ENCODE measurements at regions not wholly inside any gene's neighbourhood (a gene's known extent, or its start where the extent isn't known, plus 50 kb on each side); places are given as distances from the start of the nearest gene placed in this dataset.

DNA sequence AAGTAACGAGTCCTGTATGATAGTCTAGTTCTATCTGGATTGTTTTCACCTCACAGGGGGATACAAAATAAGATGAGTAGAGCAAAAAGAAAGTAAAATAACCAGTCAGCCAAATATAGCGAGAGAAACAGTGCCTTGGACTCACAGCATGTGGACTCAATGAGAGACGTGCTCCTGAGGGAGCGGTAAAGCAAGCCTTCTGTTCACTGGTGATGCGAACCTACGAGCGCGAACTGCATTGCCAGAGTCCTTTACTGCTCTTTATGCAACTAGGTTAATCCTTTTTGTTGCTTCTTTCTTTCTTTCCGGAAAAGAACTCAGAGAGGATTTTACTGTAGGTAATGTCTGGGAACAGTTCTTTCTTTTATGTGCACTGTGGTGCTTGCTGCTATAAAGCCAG is 132.7 kb downstream of the ANXA1 start:
- Histone ChIP-seq H2BK120ac (ENCODE audit: low read depth, low read length) (no peak overlapping the region), H3K23ac (ENCODE audit: low read depth, low read length) (no peak overlapping the region), H3K4ac (ENCODE audit: low read depth, low read length) (no peak overlapping the region), H3K27me3 (ENCODE audit: control insufficient read depth, insufficient read depth, low read length) (no peaks in the 10 kb centered on the region), H3K27ac (ENCODE audit: insufficient read depth, low read length) (no peak overlapping the region), H3K79me1 (ENCODE audit: low read depth in 1 of 2, low read length in 2 of 2) (no peaks in the 10 kb centered on the region), H2BK5ac (ENCODE audit: low read depth, low read length, poor library complexity, severe bottlenecking) (no peak overlapping the region), H3K18ac (ENCODE audit: low read depth, low read length) (no peak overlapping the region), H3K14ac (replicated peaks; ENCODE audit: low read depth, low read length) (no peak overlapping the region), H3K56ac (ENCODE audit: extremely low read depth, insufficient read depth, low read length) (no peak overlapping the region), H3K9me1 (ENCODE audit: insufficient read depth, low read length) (no peaks in the 10 kb centered on the region), H3K4me1 (ENCODE audit: control insufficient read depth, insufficient read depth, low read length) (no peaks in the 10 kb centered on the region), H4K5ac (ENCODE audit: low read depth, low read length) (no peak overlapping the region), H4K20me1 (ENCODE audit: insufficient read depth, low read length) (no peaks in the 10 kb centered on the region), H2BK15ac (ENCODE audit: low read depth, low read length) (no peak overlapping the region), H2AFZ (replicated peaks; ENCODE audit: low read length, poor library complexity) (no peak overlapping the region), H3K36me3 (ENCODE audit: control insufficient read depth, insufficient read depth, low read length) (no peaks in the 10 kb centered on the region), H3K9me3 (ENCODE audit: control insufficient read depth, insufficient read depth, low read length) (no peaks in the 10 kb centered on the region), H2BK20ac (ENCODE audit: low read depth, low read length) (no peak overlapping the region), H2AK9ac (replicated peaks; ENCODE audit: low read depth, low read length, poor library complexity) (no peak overlapping the region), H4K8ac (ENCODE audit: low read depth in 2 of 2, low read length in 2 of 2) (no peak overlapping the region), H3K4me2 (ENCODE audit: low read depth, low read length) (no peak overlapping the region), H3K9ac (ENCODE audit: low read depth, low read length) (no peak overlapping the region), H4K91ac (ENCODE audit: insufficient read depth, low read depth, low read length) (no peak overlapping the region), H3K4me3 (ENCODE audit: insufficient read depth, low read depth, low read length) (no peak overlapping the region), H2AK5ac (ENCODE audit: low read depth, low read length) (no peak overlapping the region)
- ChIA-PET CTCF (no interaction called here), POLR2A (ENCODE audit: unreplicated experiment) (no interaction called here)
- TF ChIP-seq FOS (IDR thresholded peaks at IDR 0.05; ENCODE audit: low read depth, low read length): no peak
- no peak for TF ChIP-seq RCOR1 (IDR thresholded peaks at IDR 0.05; ENCODE audit: insufficient replicate concordance, low read length)
- TF ChIP-seq, protein P1, sequence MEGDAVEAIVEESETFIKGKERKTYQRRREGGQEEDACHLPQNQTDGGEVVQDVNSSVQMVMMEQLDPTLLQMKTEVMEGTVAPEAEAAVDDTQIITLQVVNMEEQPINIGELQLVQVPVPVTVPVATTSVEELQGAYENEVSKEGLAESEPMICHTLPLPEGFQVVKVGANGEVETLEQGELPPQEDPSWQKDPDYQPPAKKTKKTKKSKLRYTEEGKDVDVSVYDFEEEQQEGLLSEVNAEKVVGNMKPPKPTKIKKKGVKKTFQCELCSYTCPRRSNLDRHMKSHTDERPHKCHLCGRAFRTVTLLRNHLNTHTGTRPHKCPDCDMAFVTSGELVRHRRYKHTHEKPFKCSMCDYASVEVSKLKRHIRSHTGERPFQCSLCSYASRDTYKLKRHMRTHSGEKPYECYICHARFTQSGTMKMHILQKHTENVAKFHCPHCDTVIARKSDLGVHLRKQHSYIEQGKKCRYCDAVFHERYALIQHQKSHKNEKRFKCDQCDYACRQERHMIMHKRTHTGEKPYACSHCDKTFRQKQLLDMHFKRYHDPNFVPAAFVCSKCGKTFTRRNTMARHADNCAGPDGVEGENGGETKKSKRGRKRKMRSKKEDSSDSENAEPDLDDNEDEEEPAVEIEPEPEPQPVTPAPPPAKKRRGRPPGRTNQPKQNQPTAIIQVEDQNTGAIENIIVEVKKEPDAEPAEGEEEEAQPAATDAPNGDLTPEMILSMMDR (conservative IDR thresholded peaks at IDR 0.05; ENCODE audit: low read depth, low read length): no peak
- TF ChIP-seq, protein P2, sequence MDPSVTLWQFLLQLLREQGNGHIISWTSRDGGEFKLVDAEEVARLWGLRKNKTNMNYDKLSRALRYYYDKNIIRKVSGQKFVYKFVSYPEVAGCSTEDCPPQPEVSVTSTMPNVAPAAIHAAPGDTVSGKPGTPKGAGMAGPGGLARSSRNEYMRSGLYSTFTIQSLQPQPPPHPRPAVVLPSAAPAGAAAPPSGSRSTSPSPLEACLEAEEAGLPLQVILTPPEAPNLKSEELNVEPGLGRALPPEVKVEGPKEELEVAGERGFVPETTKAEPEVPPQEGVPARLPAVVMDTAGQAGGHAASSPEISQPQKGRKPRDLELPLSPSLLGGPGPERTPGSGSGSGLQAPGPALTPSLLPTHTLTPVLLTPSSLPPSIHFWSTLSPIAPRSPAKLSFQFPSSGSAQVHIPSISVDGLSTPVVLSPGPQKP (IDR thresholded peaks at IDR 0.05; ENCODE audit: borderline replicate concordance, low read depth, low read length): no peak
- TF ChIP-seq POLR2A (IDR thresholded peaks at IDR 0.05; ENCODE audit: low read depth, low read length): no peak
- no peak for TF ChIP-seq CEBPB (IDR thresholded peaks at IDR 0.05; ENCODE audit: low read depth, low read length)
- TF ChIP-seq, protein P3, sequence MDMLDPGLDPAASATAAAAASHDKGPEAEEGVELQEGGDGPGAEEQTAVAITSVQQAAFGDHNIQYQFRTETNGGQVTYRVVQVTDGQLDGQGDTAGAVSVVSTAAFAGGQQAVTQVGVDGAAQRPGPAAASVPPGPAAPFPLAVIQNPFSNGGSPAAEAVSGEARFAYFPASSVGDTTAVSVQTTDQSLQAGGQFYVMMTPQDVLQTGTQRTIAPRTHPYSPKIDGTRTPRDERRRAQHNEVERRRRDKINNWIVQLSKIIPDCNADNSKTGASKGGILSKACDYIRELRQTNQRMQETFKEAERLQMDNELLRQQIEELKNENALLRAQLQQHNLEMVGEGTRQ (IDR thresholded peaks at IDR 0.05; ENCODE audit: low read depth, low read length): no peak
- no peak for TF ChIP-seq NFE2L2 (IDR thresholded peaks at IDR 0.05; ENCODE audit: low read depth, low read length)
- TF ChIP-seq MAZ (IDR thresholded peaks at IDR 0.05; ENCODE audit: borderline replicate concordance, low read depth, low read length): no peak
- TF ChIP-seq BHLHE40 (IDR thresholded peaks at IDR 0.05; ENCODE audit: low read depth, low read length): no peak
- TF ChIP-seq RAD21 (IDR thresholded peaks at IDR 0.05; ENCODE audit: low read length): no peak
- TF ChIP-seq RFX5 (IDR thresholded peaks at IDR 0.05; ENCODE audit: low read depth, low read length): no peak
- TF ChIP-seq CHD1 (IDR thresholded peaks at IDR 0.05; ENCODE audit: low read depth, low read length): no peak
- no peak for TF ChIP-seq MXI1 (IDR thresholded peaks at IDR 0.05; ENCODE audit: borderline replicate concordance, low read depth, low read length)
- no peak for TF ChIP-seq SMC3 (IDR thresholded peaks at IDR 0.05; ENCODE audit: low read depth, low read length)
- no peak for TF ChIP-seq MAFK (IDR thresholded peaks at IDR 0.05; ENCODE audit: low read depth, low read length)
- no TSS peak for BruUV-seq (replicated peaks)
- ATAC-seq (ENCODE audit: low read depth) (no peak), DNase-seq (no peak)
- in situ Hi-C loops (cut with MboI; ENCODE audit: low sequenced_read_pairs): no loop called here
- WGBS, 2 experiments (ENCODE audit: extremely low coverage in 2 of 2, insufficient read length in 1 of 2): no CpG with 5 or more reads among the region's 9 CpGs
- intact Hi-C loops (cut with micrococcal nuclease): no loop called here
- dilution Hi-C loops (cut with HindIII; ENCODE audit: low sequenced_read_pairs, unreplicated experiment): no loop called here

All from IMR-90 (cell line).